H9 (cell line): ENCODE measurements at regions not wholly inside any gene's neighbourhood (a gene's known extent, or its start where the extent isn't known, plus 50 kb on each side); places are given as distances from the start of the nearest gene placed in this dataset.

ENCODE experiments used
- DNase-seq: peaks from one replicate; pipeline ENCODE4 v3.0.0-alpha.2; 2017
- H2AFZ ChIP-seq: one replicate; pipeline ENCODE4 v1.6.1; 2013; ENCODE audit warnings: mild to moderate bottlenecking, low read length, control low read depth, moderate library complexity
- H2AK5ac ChIP-seq: 2 replicates; pipeline ENCODE4 v1.6.1; 2013; ENCODE audit warnings: low read length, control low read depth, mixed read lengths; ENCODE audit not compliant: insufficient read length
- H2BK120ac ChIP-seq: one replicate; pipeline ENCODE4 v1.6.1; 2013; ENCODE audit warnings: low read depth, mild to moderate bottlenecking, low read length, control low read depth, inconsistent platforms; ENCODE audit not compliant: poor library complexity, severe bottlenecking
- H2BK12ac ChIP-seq: 2 replicates; pipeline ENCODE4 v1.6.1; 2013; ENCODE audit warnings: low read length, control low read depth, mixed read lengths, low read depth; ENCODE audit not compliant: insufficient read length
- H2BK15ac ChIP-seq: 2 replicates; pipeline ENCODE4 v1.6.1; 2013; ENCODE audit warnings: low read depth, low read length, control low read depth
- H2BK20ac ChIP-seq: one replicate; pipeline ENCODE4 v1.6.1; 2013; ENCODE audit warnings: low read depth, mild to moderate bottlenecking, low read length, control low read depth, inconsistent platforms; ENCODE audit not compliant: poor library complexity, severe bottlenecking
- H2BK5ac ChIP-seq: 2 replicates; pipeline ENCODE4 v1.6.1; 2013; ENCODE audit warnings: low read length, control low read depth, mixed read lengths; ENCODE audit not compliant: insufficient read length
- H3K14ac ChIP-seq: 2 replicates; pipeline ENCODE4 v1.6.1; 2013; ENCODE audit warnings: low read length, control low read depth; ENCODE audit not compliant: insufficient read depth
- H3K18ac ChIP-seq: 2 replicates; pipeline ENCODE4 v1.6.1; 2013; ENCODE audit warnings: low read depth, mild to moderate bottlenecking, mixed read lengths, low read length, control low read depth; ENCODE audit not compliant: insufficient read length
- H3K23ac ChIP-seq: 2 replicates; pipeline ENCODE4 v1.6.1; 2013; ENCODE audit warnings: low read length, control low read depth, mixed read lengths, low read depth; ENCODE audit not compliant: insufficient read length
- H3K23me2 ChIP-seq: 2 replicates; pipeline ENCODE4 v1.6.1; 2013; ENCODE audit warnings: low read depth, mild to moderate bottlenecking, mixed read lengths, low read length, control low read depth; ENCODE audit not compliant: insufficient read length, poor library complexity, severe bottlenecking
- H3K27ac ChIP-seq: 2 replicates; pipeline ENCODE4 v1.5.1; 2013; ENCODE audit warnings: low read length, control low read depth, mixed read lengths, low read depth; ENCODE audit not compliant: insufficient read length
- H3K27me3 ChIP-seq: 2 replicates; pipeline ENCODE4 v1.6.1; 2013; ENCODE audit warnings: low read length, control low read depth, inconsistent platforms; ENCODE audit not compliant: insufficient read depth
- H3K4ac ChIP-seq: 2 replicates; pipeline ENCODE4 v1.6.1; 2013; ENCODE audit warnings: low read depth, mild to moderate bottlenecking, control low read depth, inconsistent platforms, low read length, moderate library complexity
- H3K4me1 ChIP-seq: 2 replicates; pipeline ENCODE4 v1.6.1; 2013; ENCODE audit warnings: low read length, control low read depth, inconsistent platforms; ENCODE audit not compliant: insufficient read depth
- H3K4me2 ChIP-seq: 2 replicates; pipeline ENCODE4 v1.6.1; 2013; ENCODE audit warnings: low read length, control low read depth, mixed read lengths; ENCODE audit not compliant: insufficient read length, insufficient read depth
- H3K56ac ChIP-seq: 2 replicates; pipeline ENCODE4 v1.6.1; 2013; ENCODE audit warnings: low read depth, mild to moderate bottlenecking, mixed read lengths, low read length, control low read depth; ENCODE audit not compliant: insufficient read length
- H3K79me1 ChIP-seq: 2 replicates; pipeline ENCODE4 v1.6.1; 2013; ENCODE audit warnings: low read depth, mild to moderate bottlenecking, moderate library complexity, low read length, control low read depth, inconsistent platforms; ENCODE audit not compliant: insufficient read depth, poor library complexity, severe bottlenecking
- H3K79me2 ChIP-seq: 2 replicates; pipeline ENCODE4 v1.6.1; 2013; ENCODE audit warnings: low read length, control low read depth, inconsistent platforms; ENCODE audit not compliant: insufficient read depth
- H3K9ac ChIP-seq: 2 replicates; pipeline ENCODE4 v1.6.1; 2013; ENCODE audit warnings: low read length, control low read depth, mixed read lengths; ENCODE audit not compliant: insufficient read length; ENCODE audit errors: extremely low read depth
- H3K9me3 ChIP-seq: one replicate; pipeline ENCODE4 v1.6.1; 2013; ENCODE audit warnings: low read depth, low read length, inconsistent platforms; ENCODE audit not compliant: control insufficient read depth
- H3T11ph ChIP-seq: one replicate; pipeline ENCODE4 v1.6.1; 2013; ENCODE audit warnings: mild to moderate bottlenecking, low read length, control low read depth, inconsistent platforms
- H4K20me1 ChIP-seq: one replicate; pipeline ENCODE4 v1.6.1; 2013; ENCODE audit not compliant: control insufficient read depth, insufficient read length, insufficient read depth
- H4K5ac ChIP-seq: 2 replicates; pipeline ENCODE4 v1.6.1; 2013; ENCODE audit warnings: low read depth, mild to moderate bottlenecking, mixed read lengths, low read length, control low read depth; ENCODE audit not compliant: insufficient read length
- H4K8ac ChIP-seq: replicated peaks from 2 replicates; pipeline ENCODE4 v1.6.1; 2013; ENCODE audit warnings: low read length, control low read depth, mixed read lengths, low read depth; ENCODE audit not compliant: insufficient read length
- H4K91ac ChIP-seq: 2 replicates; pipeline ENCODE4 v1.6.1; 2013; ENCODE audit warnings: low read depth, mild to moderate bottlenecking, moderate library complexity, mixed read lengths, low read length, control low read depth; ENCODE audit not compliant: insufficient read length
- H3K27ac Mint-ChIP-seq, 3 experiments: 2 replicates in 2 of 3; 3 replicates in 1 of 3; pipeline ENCODE4 v1.8.0; 2020 to 2021; ENCODE audit warnings: mixed read lengths in 3 of 3, mild to moderate bottlenecking in 1 of 3, moderate library complexity in 1 of 3
- H3K27me3 Mint-ChIP-seq: 2 replicates; pipeline ENCODE4 v1.8.0; 2021; ENCODE audit warnings: low read depth, mild to moderate bottlenecking, moderate library complexity, mixed read lengths
- H3K36me3 Mint-ChIP-seq, 3 experiments: 2 replicates in 2 of 3; 3 replicates in 1 of 3; pipeline ENCODE4 v1.8.0; 2020 to 2021; ENCODE audit warnings: low read depth in 3 of 3, mixed read lengths in 3 of 3; ENCODE audit not compliant: insufficient read depth in 1 of 3
- H3K4me1 Mint-ChIP-seq, 2 experiments: 2 replicates each; pipeline ENCODE4 v1.8.0; 2020; ENCODE audit warnings: mixed read lengths in 2 of 2
- H3K4me3 Mint-ChIP-seq, 2 experiments: 2 replicates in 1 of 2; 3 replicates in 1 of 2; pipeline ENCODE4 v1.8.0; 2020 to 2021; ENCODE audit warnings: mild to moderate bottlenecking in 2 of 2, mixed read lengths in 2 of 2, moderate library complexity in 1 of 2
- H3K9me3 Mint-ChIP-seq, 2 experiments: 2 replicates in 1 of 2; 3 replicates in 1 of 2; pipeline ENCODE4 v1.8.0; 2020; ENCODE audit warnings: mild to moderate bottlenecking in 2 of 2, mixed read lengths in 2 of 2, moderate library complexity in 1 of 2
- CTCF ChIP-seq: fragments of 200-600 bp; sonication (generic); conservative IDR thresholded peaks from 3 replicates; pipeline ENCODE4 v1.8.0; 2021; ENCODE audit warnings: antibody characterized with exemption, mild to moderate bottlenecking
- WGBS: extraction: QIAGEN DNeasy Blood & Tissue Kit; methylation state at CpG from one replicate; pipeline ENCODE4 v1.1.7; 2013; ENCODE audit warnings: missing lambda C conversion rate, low lambda C conversion rate, mixed read lengths; ENCODE audit not compliant: insufficient read length; ENCODE audit errors: extremely low coverage; 5-methylcytosine and 5-hydroxymethylcytosine counted together

- no peak overlapping the region for H2BK15ac ChIP-seq
- no peaks in the 10 kb centered on the region for H3K27me3 ChIP-seq
- H3K36me3 Mint-ChIP-seq: no peaks in the 10 kb centered on the region
- H3K79me2 ChIP-seq: no peaks in the 10 kb centered on the region
- peaks cover 2% of the 10 kb centered on the region; the same call in 1 of the 2 replicates for H3K4me1 ChIP-seq
- H3K27me3 Mint-ChIP-seq: no peaks in the 10 kb centered on the region; the same call in 1 of the 2 replicates
- no peak overlapping the region for H3K4me3 Mint-ChIP-seq
- no peak overlapping the region; a peak in 1 of 7 replicates for H3K27ac Mint-ChIP-seq
- H3K9me3 Mint-ChIP-seq: no peaks in the 10 kb centered on the region
- no peak overlapping the region for H3K4ac ChIP-seq
- no peak for TF ChIP-seq CTCF
- H3K23me2 ChIP-seq: no peaks in the 10 kb centered on the region
- H3K9ac ChIP-seq: no peak overlapping the region
- no peak overlapping the region for H2AFZ ChIP-seq
- H3K4me2 ChIP-seq: no peak overlapping the region
- no peak overlapping the region for H2BK120ac ChIP-seq
- WGBS: no CpG with 5 or more reads among the region's 2 CpGs
- peaks cover 22 to 29% of the 10 kb centered on the region in 2 experiments for H3K4me1 Mint-ChIP-seq
- no peaks in the 10 kb centered on the region for H3K79me1 ChIP-seq
- H3K18ac ChIP-seq: no peak overlapping the region
- no peak overlapping the region for H3K27ac ChIP-seq
- H3T11ph ChIP-seq: no peak overlapping the region
- no peak overlapping the region for H4K91ac ChIP-seq
- H3K23ac ChIP-seq: no peak overlapping the region
- no peak overlapping the region for H2BK5ac ChIP-seq
- no peak for DNase-seq
- no peak overlapping the region for H4K8ac ChIP-seq
- no peak overlapping the region for H2BK20ac ChIP-seq
- no peak overlapping the region for H2BK12ac ChIP-seq
- no peak overlapping the region for H3K14ac ChIP-seq
- H2AK5ac ChIP-seq: no peak overlapping the region
- no peaks in the 10 kb centered on the region for H3K9me3 ChIP-seq
- H4K20me1 ChIP-seq: no peaks in the 10 kb centered on the region
- no peak overlapping the region for H3K56ac ChIP-seq
- no peak overlapping the region for H4K5ac ChIP-seq
These were observed 84.5 kb upstream of the DUSP5 start for GRCh38 chr10:110413049-110413783.
